ENCODE measurements at regions not wholly inside any gene's neighbourhood (a gene's known extent, or its start where the extent isn't known, plus 50 kb on each side); places are given as distances from the start of the nearest gene placed in this dataset.

DNA sequence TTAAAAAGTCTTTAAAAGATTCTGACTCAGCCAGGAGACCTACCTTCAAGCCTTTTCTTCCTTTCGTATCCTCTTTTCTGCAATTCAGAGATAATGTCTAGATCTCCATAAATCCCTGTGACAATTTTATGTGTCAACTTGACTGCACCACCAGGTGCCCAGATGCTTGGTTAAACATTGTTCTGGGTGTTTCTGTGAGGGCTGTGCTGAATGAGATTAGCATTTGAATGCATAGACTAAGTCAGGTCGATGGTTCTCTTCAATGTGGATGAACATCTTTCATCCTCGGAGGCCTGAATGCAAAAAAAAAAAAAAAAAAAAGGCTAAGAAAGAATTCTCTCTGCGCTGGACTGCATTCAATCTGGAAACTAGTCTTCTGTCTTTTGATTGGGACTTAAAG lies 1082.7 kb downstream of the NLGN4X start:
- Histone ChIP-seq H3K79me2 (ENCODE audit: insufficient read depth, low read length) (no peaks in the 10 kb centered on the region), H3K4me1 (ENCODE audit: insufficient read depth, low read length, severe bottlenecking) (no peaks in the 10 kb centered on the region), H3K27ac (ENCODE audit: low read depth, low read length, poor library complexity, severe bottlenecking) (no peak overlapping the region)

DNA sequence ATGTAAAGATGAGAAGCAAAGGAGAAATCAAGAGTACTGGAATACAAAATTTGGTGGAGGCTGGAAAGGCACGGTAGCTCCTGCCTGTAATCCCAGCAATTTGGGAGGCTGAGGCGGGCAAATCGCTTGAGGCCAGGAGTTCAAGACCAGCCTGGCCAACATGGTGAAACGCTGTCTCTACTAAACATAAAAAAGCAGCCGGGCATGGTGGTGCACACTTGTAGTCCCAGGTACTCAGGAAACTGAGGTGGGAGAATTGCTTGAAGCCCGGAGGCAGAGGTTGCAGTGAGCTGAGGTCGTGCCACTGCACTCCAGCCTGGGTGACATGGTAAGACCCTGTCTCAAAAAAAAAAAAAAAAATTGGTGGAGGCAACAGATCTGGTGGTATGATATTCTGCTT lies 1086.0 kb downstream of the NLGN4X start:
- H3K4me3 ChIP-seq (ENCODE audit: low read depth, low read length, poor library complexity, severe bottlenecking) = no peak overlapping the region
- H3K9ac ChIP-seq (ENCODE audit: low read length) = no peak overlapping the region
- no peak overlapping the region for H3K27ac ChIP-seq (ENCODE audit: low read depth, low read length, poor library complexity, severe bottlenecking)
- H3K36me3 ChIP-seq (ENCODE audit: insufficient read depth, low read length) = no peaks in the 10 kb centered on the region
- no peaks in the 10 kb centered on the region for H3F3A ChIP-seq (ENCODE audit: insufficient read depth, low read length)
- no peak overlapping the region for H3K4me2 ChIP-seq (ENCODE audit: low read length)
- H3K27me3 ChIP-seq (ENCODE audit: insufficient read depth, low read length) = no peaks in the 10 kb centered on the region
- no peak overlapping the region for H2AFZ ChIP-seq (ENCODE audit: low read length)
- no peaks in the 10 kb centered on the region for H3K9me2 ChIP-seq (ENCODE audit: low read depth, low read length)
- no peaks in the 10 kb centered on the region for H4K20me1 ChIP-seq (ENCODE audit: insufficient read depth, low read length)
- no peaks in the 10 kb centered on the region for H3K9me3 ChIP-seq (ENCODE audit: low read length)
- no peaks in the 10 kb centered on the region for H3K4me1 ChIP-seq (ENCODE audit: insufficient read depth, low read length, severe bottlenecking)
- TF ChIP-seq, protein P1, sequence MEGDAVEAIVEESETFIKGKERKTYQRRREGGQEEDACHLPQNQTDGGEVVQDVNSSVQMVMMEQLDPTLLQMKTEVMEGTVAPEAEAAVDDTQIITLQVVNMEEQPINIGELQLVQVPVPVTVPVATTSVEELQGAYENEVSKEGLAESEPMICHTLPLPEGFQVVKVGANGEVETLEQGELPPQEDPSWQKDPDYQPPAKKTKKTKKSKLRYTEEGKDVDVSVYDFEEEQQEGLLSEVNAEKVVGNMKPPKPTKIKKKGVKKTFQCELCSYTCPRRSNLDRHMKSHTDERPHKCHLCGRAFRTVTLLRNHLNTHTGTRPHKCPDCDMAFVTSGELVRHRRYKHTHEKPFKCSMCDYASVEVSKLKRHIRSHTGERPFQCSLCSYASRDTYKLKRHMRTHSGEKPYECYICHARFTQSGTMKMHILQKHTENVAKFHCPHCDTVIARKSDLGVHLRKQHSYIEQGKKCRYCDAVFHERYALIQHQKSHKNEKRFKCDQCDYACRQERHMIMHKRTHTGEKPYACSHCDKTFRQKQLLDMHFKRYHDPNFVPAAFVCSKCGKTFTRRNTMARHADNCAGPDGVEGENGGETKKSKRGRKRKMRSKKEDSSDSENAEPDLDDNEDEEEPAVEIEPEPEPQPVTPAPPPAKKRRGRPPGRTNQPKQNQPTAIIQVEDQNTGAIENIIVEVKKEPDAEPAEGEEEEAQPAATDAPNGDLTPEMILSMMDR (IDR thresholded peaks at IDR 0.05; ENCODE audit: low read length) = no peak
- TF ChIP-seq EZH2 (IDR thresholded peaks at IDR 0.05; ENCODE audit: borderline replicate concordance, low read length) = no peak
- H3K79me2 ChIP-seq (ENCODE audit: insufficient read depth, low read length) = no peaks in the 10 kb centered on the region

More for the DNA sequence above, 1082.7 kb downstream of the NLGN4X start:
- Histone ChIP-seq H4K20me1 (ENCODE audit: insufficient read depth, low read length) (no peaks in the 10 kb centered on the region), H3K9ac (ENCODE audit: low read length) (no peak overlapping the region), H3K9me2 (ENCODE audit: low read depth, low read length) (no peaks in the 10 kb centered on the region), H3K9me3 (ENCODE audit: low read length) (no peaks in the 10 kb centered on the region), H3K4me2 (ENCODE audit: low read length) (no peak overlapping the region), H3K27me3 (ENCODE audit: insufficient read depth, low read length) (no peaks in the 10 kb centered on the region), H2AFZ (ENCODE audit: low read length) (no peak overlapping the region), H3K36me3 (ENCODE audit: insufficient read depth, low read length) (no peaks in the 10 kb centered on the region), H3K4me3 (ENCODE audit: low read depth, low read length, poor library complexity, severe bottlenecking) (no peak overlapping the region), H3F3A (ENCODE audit: insufficient read depth, low read length) (no peaks in the 10 kb centered on the region)
- TF ChIP-seq, protein P1 (IDR thresholded peaks at IDR 0.05; ENCODE audit: low read length) = no peak
- no peak for TF ChIP-seq EZH2 (IDR thresholded peaks at IDR 0.05; ENCODE audit: borderline replicate concordance, low read length)

DNA sequence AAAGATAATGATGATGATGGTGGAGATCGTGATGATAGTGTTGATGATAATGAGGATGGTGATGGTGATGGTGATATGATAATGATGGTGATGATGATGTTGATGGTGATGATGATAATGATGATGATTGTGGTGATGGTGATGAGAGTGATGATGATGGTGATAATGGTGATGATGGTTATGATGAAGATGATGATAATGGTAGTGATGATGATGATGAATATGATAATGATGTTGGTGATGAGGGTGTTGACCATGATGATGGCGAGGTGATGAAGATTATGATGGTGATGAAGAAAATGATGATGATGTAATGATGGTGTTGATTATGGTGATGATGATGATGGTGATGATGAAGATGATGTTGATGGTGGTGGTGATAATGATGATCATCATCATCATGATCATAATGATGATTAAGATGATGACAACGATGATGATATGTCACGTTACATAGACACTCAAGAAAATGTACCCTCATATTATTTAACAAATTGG lies 1106.4 kb downstream of the NLGN4X start:
- Histone ChIP-seq H3K9ac (ENCODE audit: low read length) (no peak overlapping the region), H3K27me3 (ENCODE audit: insufficient read depth, low read length) (no peaks in the 10 kb centered on the region), H4K20me1 (ENCODE audit: insufficient read depth, low read length) (no peaks in the 10 kb centered on the region), H3K4me3 (ENCODE audit: low read depth, low read length, poor library complexity, severe bottlenecking) (no peak overlapping the region), H3K36me3 (ENCODE audit: insufficient read depth, low read length) (no peaks in the 10 kb centered on the region), H2AFZ (ENCODE audit: low read length) (no peak overlapping the region), H3K9me3 (ENCODE audit: low read length) (no peaks in the 10 kb centered on the region), H3K79me2 (ENCODE audit: insufficient read depth, low read length) (no peaks in the 10 kb centered on the region), H3K4me1 (ENCODE audit: insufficient read depth, low read length, severe bottlenecking) (no peaks in the 10 kb centered on the region), H3F3A (ENCODE audit: insufficient read depth, low read length) (no peaks in the 10 kb centered on the region), H3K27ac (ENCODE audit: low read depth, low read length, poor library complexity, severe bottlenecking) (no peak overlapping the region), H3K4me2 (ENCODE audit: low read length) (no peak overlapping the region), H3K9me2 (ENCODE audit: low read depth, low read length) (no peaks in the 10 kb centered on the region)
- TF ChIP-seq EZH2 (IDR thresholded peaks at IDR 0.05; ENCODE audit: borderline replicate concordance, low read length) = no peak
- TF ChIP-seq, protein P1 (IDR thresholded peaks at IDR 0.05; ENCODE audit: low read length) = no peak

All from OCI-LY1 (cell line).